BLaER1 (cell line): ENCODE measurements at regions not wholly inside any gene's neighbourhood (a gene's known extent, or its start where the extent isn't known, plus 50 kb on each side); places are given as distances from the start of the nearest gene placed in this dataset.

ENCODE experiments used
- H3K27ac ChIP-seq: shearing (Covaris generic); formaldehyde crosslinking; 2 replicates; pipeline ENCODE4 v1.8.1; 2022
- H3K27me3 ChIP-seq: shearing (Covaris generic); formaldehyde crosslinking; 2 replicates; pipeline ENCODE4 v1.8.1; 2022
- H3K36me3 ChIP-seq: shearing (Covaris generic); formaldehyde crosslinking; 2 replicates; pipeline ENCODE4 v1.8.1; 2022
- H3K4me1 ChIP-seq: shearing (Covaris generic); formaldehyde crosslinking; 2 replicates; pipeline ENCODE4 v1.8.1; 2022
- H3K4me2 ChIP-seq: shearing (Covaris generic); formaldehyde crosslinking; 2 replicates; pipeline ENCODE4 v1.8.1; 2022
- H3K4me3 ChIP-seq: shearing (Covaris generic); formaldehyde crosslinking; 2 replicates; pipeline ENCODE4 v1.8.1; 2022
- H3K9ac ChIP-seq: shearing (Covaris generic); formaldehyde crosslinking; 2 replicates; pipeline ENCODE4 v1.8.1; 2022
- H3K9me3 ChIP-seq: shearing (Covaris generic); formaldehyde crosslinking; 2 replicates; pipeline ENCODE4 v1.8.1; 2022
- H4K20me1 ChIP-seq: shearing (Covaris generic); formaldehyde crosslinking; 2 replicates; pipeline ENCODE4 v1.8.1; 2022
- Cebpa-rat ChIP-seq: shearing (Covaris generic); IDR thresholded peaks from 2 replicates; pipeline ENCODE4 v1.8.1; 2022

DNA sequence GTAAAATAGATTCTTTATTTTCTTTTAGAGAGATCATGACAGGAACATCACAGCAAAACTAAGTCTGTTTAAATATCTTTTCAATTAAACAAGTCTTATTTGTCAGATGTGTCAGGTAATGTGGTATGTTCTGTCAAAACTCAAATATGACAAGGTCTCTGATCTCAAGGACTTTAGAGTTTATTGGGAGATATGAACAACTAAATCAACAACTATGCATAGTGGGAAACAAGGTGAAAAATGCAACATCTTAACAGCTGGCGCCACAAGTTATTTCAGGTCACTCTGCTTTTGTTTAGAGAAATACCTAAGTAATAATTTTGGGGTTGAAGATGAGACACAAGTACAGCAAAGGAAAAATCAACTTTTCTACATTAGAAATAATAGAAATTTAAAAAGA lies 779.4 kb upstream of the ADGRL4 start:
- no peak for TF ChIP-seq Cebpa-rat

DNA sequence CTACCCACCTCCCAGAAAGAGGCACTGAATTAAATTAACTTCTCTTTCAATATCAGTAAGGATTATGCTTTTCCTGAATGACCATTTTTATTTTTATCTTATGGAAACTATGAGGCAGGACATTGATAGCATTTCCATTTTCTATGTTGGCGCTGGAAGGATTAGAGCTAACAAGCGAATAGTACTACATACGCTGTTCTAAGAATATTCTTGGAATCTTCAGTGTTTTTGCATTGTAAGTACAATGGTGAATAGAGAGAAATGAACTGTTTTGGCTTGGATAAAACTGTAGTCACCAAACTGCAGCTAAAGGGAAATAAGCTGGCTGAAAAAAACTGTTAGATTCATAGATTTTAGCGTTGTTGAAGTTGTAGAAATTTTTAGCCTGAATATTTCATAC lies 779.0 kb upstream of the ADGRL4 start:
- Histone ChIP-seq H3K4me1 (no peaks in the 10 kb centered on the region), H3K9me3 (no peaks in the 10 kb centered on the region), H3K27ac (no peak overlapping the region), H4K20me1 (no peaks in the 10 kb centered on the region), H3K4me3 (no peak overlapping the region), H3K9ac (no peak overlapping the region), H3K36me3 (no peaks in the 10 kb centered on the region), H3K27me3 (no peaks in the 10 kb centered on the region), H3K4me2 (no peak overlapping the region)
- TF ChIP-seq Cebpa-rat, result no peak

More for the DNA sequence above, 779.4 kb upstream of the ADGRL4 start:
- no peaks in the 10 kb centered on the region for H3K9me3 ChIP-seq
- no peaks in the 10 kb centered on the region for H4K20me1 ChIP-seq
- no peaks in the 10 kb centered on the region for H3K36me3 ChIP-seq
- no peak overlapping the region for H3K9ac ChIP-seq
- no peak overlapping the region for H3K4me2 ChIP-seq
- no peaks in the 10 kb centered on the region for H3K4me1 ChIP-seq
- no peak overlapping the region for H3K4me3 ChIP-seq
- no peak overlapping the region for H3K27ac ChIP-seq
- H3K27me3 ChIP-seq, result no peaks in the 10 kb centered on the region

DNA sequence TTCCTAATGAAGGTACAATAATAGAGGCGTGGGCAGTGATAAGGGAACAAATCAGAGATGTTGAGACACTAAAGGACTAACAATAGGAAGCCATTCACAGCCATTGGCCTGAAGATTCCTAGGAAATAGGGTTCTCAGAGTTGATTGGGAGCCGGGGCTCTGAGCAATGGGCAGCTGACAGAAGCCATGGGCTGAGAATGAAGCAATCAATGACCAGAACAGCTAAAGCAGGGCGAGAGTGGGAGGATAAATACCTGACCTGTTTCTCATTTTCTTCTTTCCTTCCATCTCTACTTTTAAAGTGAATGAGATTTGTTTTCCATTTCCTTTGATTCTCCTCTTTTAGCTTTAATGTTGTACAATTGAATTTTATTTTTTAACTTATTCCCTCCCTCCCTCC lies 774.7 kb upstream of the ADGRL4 start:
- no peak for TF ChIP-seq Cebpa-rat
- no peaks in the 10 kb centered on the region for H3K27me3 ChIP-seq
- no peaks in the 10 kb centered on the region for H4K20me1 ChIP-seq
- H3K4me3 ChIP-seq, result no peak overlapping the region
- H3K9me3 ChIP-seq, result no peaks in the 10 kb centered on the region
- no peaks in the 10 kb centered on the region for H3K4me1 ChIP-seq
- no peaks in the 10 kb centered on the region for H3K36me3 ChIP-seq
- no peak overlapping the region for H3K27ac ChIP-seq
- H3K4me2 ChIP-seq, result no peak overlapping the region
- no peak overlapping the region for H3K9ac ChIP-seq

GRCh38 chr1:79777481-79778219 lies 771.1 kb upstream of the ADGRL4 start:
- Histone ChIP-seq H3K27ac (no peak overlapping the region), H3K4me1 (no peaks in the 10 kb centered on the region), H3K4me2 (no peak overlapping the region), H3K9ac (no peak overlapping the region), H3K9me3 (no peaks in the 10 kb centered on the region), H4K20me1 (no peaks in the 10 kb centered on the region), H3K36me3 (no peaks in the 10 kb centered on the region), H3K27me3 (no peaks in the 10 kb centered on the region), H3K4me3 (no peak overlapping the region)
- no peak for TF ChIP-seq Cebpa-rat

DNA sequence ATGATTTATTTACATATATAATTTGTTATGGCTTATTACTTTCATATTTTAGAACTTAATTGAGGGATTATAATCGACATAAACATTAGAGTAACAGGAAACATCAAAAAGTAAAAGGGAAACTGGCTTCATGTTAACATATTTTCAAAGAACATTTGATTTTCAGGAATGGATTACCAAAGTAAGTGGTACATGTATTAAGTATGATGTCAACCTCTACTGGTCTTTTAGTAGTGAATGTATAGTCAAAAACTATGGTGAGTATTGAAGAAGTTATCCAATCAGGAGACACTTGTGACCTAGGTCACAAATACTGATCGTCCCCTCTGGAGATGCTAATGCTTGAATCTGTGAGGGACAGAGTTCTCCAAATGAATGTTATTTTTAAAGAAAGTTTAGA lies 768.9 kb upstream of the ADGRL4 start:
- Histone ChIP-seq H3K4me1 (no peaks in the 10 kb centered on the region), H3K36me3 (no peaks in the 10 kb centered on the region), H3K9me3 (no peaks in the 10 kb centered on the region), H4K20me1 (no peaks in the 10 kb centered on the region), H3K27ac (no peak overlapping the region), H3K27me3 (no peaks in the 10 kb centered on the region), H3K9ac (no peak overlapping the region), H3K4me3 (no peak overlapping the region), H3K4me2 (no peak overlapping the region)
- TF ChIP-seq Cebpa-rat, result no peak

- Histone ChIP-seq H3K36me3 (no peaks in the 10 kb centered on the region), H3K4me2 (no peak overlapping the region), H4K20me1 (no peaks in the 10 kb centered on the region), H3K4me3 (no peak overlapping the region), H3K27ac (no peak overlapping the region), H3K27me3 (no peaks in the 10 kb centered on the region), H3K9ac (no peak overlapping the region), H3K4me1 (no peaks in the 10 kb centered on the region), H3K9me3 (no peaks in the 10 kb centered on the region)
- no peak for TF ChIP-seq Cebpa-rat
These were observed 766.9 kb upstream of the ADGRL4 start for GRCh38 chr1:79773385-79773784.

GRCh38 chr1:79762461-79762860 lies 755.9 kb upstream of the ADGRL4 start:
- Histone ChIP-seq H3K9ac (no peak overlapping the region), H4K20me1 (no peaks in the 10 kb centered on the region), H3K27ac (no peak overlapping the region), H3K4me1 (no peaks in the 10 kb centered on the region), H3K4me2 (no peak overlapping the region), H3K9me3 (no peaks in the 10 kb centered on the region), H3K4me3 (no peak overlapping the region), H3K27me3 (no peaks in the 10 kb centered on the region), H3K36me3 (no peaks in the 10 kb centered on the region)
- no peak for TF ChIP-seq Cebpa-rat

GRCh38 chr1:79760531-79760930 lies 754.0 kb upstream of the ADGRL4 start:
- Histone ChIP-seq H3K27me3 (no peaks in the 10 kb centered on the region), H3K27ac (no peak overlapping the region), H4K20me1 (no peaks in the 10 kb centered on the region), H3K4me1 (no peaks in the 10 kb centered on the region), H3K4me3 (no peak overlapping the region), H3K9ac (no peak overlapping the region), H3K4me2 (no peak overlapping the region), H3K9me3 (no peaks in the 10 kb centered on the region), H3K36me3 (no peaks in the 10 kb centered on the region)
- TF ChIP-seq Cebpa-rat, result no peak

- no peaks in the 10 kb centered on the region for H3K4me1 ChIP-seq
- no peak overlapping the region for H3K4me2 ChIP-seq
- H3K36me3 ChIP-seq, result no peaks in the 10 kb centered on the region
- H3K4me3 ChIP-seq, result no peak overlapping the region
- H3K27me3 ChIP-seq, result no peaks in the 10 kb centered on the region
- no peaks in the 10 kb centered on the region for H3K9me3 ChIP-seq
- H3K27ac ChIP-seq, result no peak overlapping the region
- no peak for TF ChIP-seq Cebpa-rat
- H3K9ac ChIP-seq, result no peak overlapping the region
- H4K20me1 ChIP-seq, result no peaks in the 10 kb centered on the region
These were observed 743.1 kb upstream of the ADGRL4 start for GRCh38 chr1:79749607-79750006.

- Histone ChIP-seq H3K36me3 (no peaks in the 10 kb centered on the region), H3K27ac (no peak overlapping the region), H3K27me3 (no peaks in the 10 kb centered on the region), H3K9me3 (no peaks in the 10 kb centered on the region), H3K9ac (no peak overlapping the region), H3K4me3 (no peak overlapping the region), H3K4me2 (no peak overlapping the region), H3K4me1 (no peaks in the 10 kb centered on the region), H4K20me1 (no peaks in the 10 kb centered on the region)
- no peak for TF ChIP-seq Cebpa-rat
These were observed 739.4 kb upstream of the ADGRL4 start for GRCh38 chr1:79745929-79746328.

- H3K27ac ChIP-seq, result no peak overlapping the region
- H4K20me1 ChIP-seq, result no peaks in the 10 kb centered on the region
- H3K9ac ChIP-seq, result no peak overlapping the region
- H3K4me3 ChIP-seq, result no peak overlapping the region
- no peaks in the 10 kb centered on the region for H3K4me1 ChIP-seq
- H3K27me3 ChIP-seq, result no peaks in the 10 kb centered on the region
- H3K4me2 ChIP-seq, result no peak overlapping the region
- no peak for TF ChIP-seq Cebpa-rat
- no peaks in the 10 kb centered on the region for H3K9me3 ChIP-seq
- H3K36me3 ChIP-seq, result no peaks in the 10 kb centered on the region
These were observed 738.2 kb upstream of the ADGRL4 start for GRCh38 chr1:79744746-79745145.
